ENCODE measurements at regions not wholly inside any gene's neighbourhood (a gene's known extent, or its start where the extent isn't known, plus 50 kb on each side); places are given as distances from the start of the nearest gene placed in this dataset.

DNA sequence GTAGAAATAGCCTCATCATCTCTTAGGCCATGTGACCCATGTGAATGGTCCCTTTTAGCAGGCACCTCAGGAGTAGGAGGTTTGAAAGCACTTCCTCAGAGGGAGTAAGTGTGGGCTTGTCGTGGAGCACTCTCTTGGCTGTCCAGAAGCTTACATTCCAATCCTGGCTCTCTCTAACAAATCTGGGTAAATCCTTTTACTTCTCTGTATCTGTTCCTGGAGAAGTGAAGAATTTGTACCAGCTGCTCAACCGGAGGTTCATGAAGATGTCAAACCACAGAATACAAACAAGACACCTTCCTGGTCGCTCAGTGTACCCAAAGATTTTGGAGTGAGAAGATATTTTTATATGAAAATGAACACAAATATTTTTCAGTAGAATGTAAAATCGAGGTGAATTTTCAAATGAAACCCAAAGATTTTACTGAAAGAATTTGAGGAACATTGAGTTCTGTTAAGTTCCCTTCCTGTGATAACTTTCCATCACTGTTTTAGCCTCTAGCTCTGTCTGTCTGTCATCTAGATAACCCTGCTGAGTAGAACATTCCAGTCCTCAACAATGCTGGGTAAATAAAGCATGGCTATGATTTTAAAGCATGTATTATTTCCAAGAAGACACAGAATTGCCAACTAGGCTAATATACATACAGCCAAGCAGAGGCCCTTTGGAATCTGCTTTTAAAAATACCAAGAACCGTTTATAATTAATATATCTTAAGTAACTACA lies 263.9 kb upstream of the RGS6 start:
- no peak for DNase-seq
- no peaks in the 10 kb centered on the region for H3K9me3 ChIP-seq (ENCODE audit: control insufficient read depth, low read depth, low read length)
- no peak overlapping the region for H3K27ac Mint-ChIP-seq
- no peaks in the 10 kb centered on the region for H3K23me2 ChIP-seq (ENCODE audit: insufficient read length, low read depth, low read length, poor library complexity, severe bottlenecking)
- no peak overlapping the region for H3K18ac ChIP-seq (ENCODE audit: insufficient read length, low read depth, low read length)
- no peak overlapping the region for H3K56ac ChIP-seq (ENCODE audit: insufficient read length, low read depth, low read length)
- no peak overlapping the region for H3K27ac ChIP-seq (ENCODE audit: insufficient read length, low read depth, low read length)
- TF ChIP-seq, protein P1, sequence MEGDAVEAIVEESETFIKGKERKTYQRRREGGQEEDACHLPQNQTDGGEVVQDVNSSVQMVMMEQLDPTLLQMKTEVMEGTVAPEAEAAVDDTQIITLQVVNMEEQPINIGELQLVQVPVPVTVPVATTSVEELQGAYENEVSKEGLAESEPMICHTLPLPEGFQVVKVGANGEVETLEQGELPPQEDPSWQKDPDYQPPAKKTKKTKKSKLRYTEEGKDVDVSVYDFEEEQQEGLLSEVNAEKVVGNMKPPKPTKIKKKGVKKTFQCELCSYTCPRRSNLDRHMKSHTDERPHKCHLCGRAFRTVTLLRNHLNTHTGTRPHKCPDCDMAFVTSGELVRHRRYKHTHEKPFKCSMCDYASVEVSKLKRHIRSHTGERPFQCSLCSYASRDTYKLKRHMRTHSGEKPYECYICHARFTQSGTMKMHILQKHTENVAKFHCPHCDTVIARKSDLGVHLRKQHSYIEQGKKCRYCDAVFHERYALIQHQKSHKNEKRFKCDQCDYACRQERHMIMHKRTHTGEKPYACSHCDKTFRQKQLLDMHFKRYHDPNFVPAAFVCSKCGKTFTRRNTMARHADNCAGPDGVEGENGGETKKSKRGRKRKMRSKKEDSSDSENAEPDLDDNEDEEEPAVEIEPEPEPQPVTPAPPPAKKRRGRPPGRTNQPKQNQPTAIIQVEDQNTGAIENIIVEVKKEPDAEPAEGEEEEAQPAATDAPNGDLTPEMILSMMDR (conservative IDR thresholded peaks at IDR 0.05) = no peak
- H4K91ac ChIP-seq (ENCODE audit: insufficient read length, low read depth, low read length) = no peak overlapping the region
- peaks cover 4 to 7% of the 10 kb centered on the region in 2 experiments; a peak in 2 of 4 replicates for H3K4me1 Mint-ChIP-seq
- H3K79me1 ChIP-seq (ENCODE audit: insufficient read depth, low read depth, low read length, poor library complexity, severe bottlenecking) = no peaks in the 10 kb centered on the region
- no peak overlapping the region for H2BK12ac ChIP-seq (ENCODE audit: insufficient read length, low read depth, low read length)
- no peaks in the 10 kb centered on the region for H3K27me3 ChIP-seq (ENCODE audit: insufficient read depth, low read length)
- H3K27me3 Mint-ChIP-seq (ENCODE audit: low read depth) = no peaks in the 10 kb centered on the region
- H4K8ac ChIP-seq (replicated peaks; ENCODE audit: insufficient read length, low read depth, low read length) = no peak overlapping the region
- H3K9ac ChIP-seq (ENCODE audit: extremely low read depth, insufficient read length, low read length) = no peak overlapping the region
- H3K36me3 Mint-ChIP-seq (ENCODE audit: insufficient read depth in 1 of 3, low read depth in 3 of 3) = peaks cover 18 to 36% (median 32%) of the 10 kb centered on the region in 3 experiments; a peak in 6 of 7 replicates
- H2BK120ac ChIP-seq (ENCODE audit: low read depth, low read length, poor library complexity, severe bottlenecking) = no peak overlapping the region
- H3K4me1 ChIP-seq (ENCODE audit: insufficient read depth, low read length) = no peaks in the 10 kb centered on the region
- no peak overlapping the region for H3K23ac ChIP-seq (ENCODE audit: insufficient read length, low read depth, low read length)
- H3K9me3 Mint-ChIP-seq = no peaks in the 10 kb centered on the region
- no peak overlapping the region for H2BK5ac ChIP-seq (ENCODE audit: insufficient read length, low read length)
- no peak overlapping the region for H4K5ac ChIP-seq (ENCODE audit: insufficient read length, low read depth, low read length)
- no peak overlapping the region for H2AFZ ChIP-seq (ENCODE audit: low read length)
- H3T11ph ChIP-seq (ENCODE audit: low read length) = no peak overlapping the region
- WGBS (ENCODE audit: extremely low coverage, insufficient read length, low lambda C conversion rate) = no CpG with 5 or more reads among the region's 5 CpGs
- H4K20me1 ChIP-seq (ENCODE audit: control insufficient read depth, insufficient read depth, insufficient read length) = no peaks in the 10 kb centered on the region
- no peak overlapping the region for H2BK15ac ChIP-seq (ENCODE audit: low read depth, low read length)
- H2AK5ac ChIP-seq (ENCODE audit: insufficient read length, low read length) = no peak overlapping the region
- no peak overlapping the region for H3K14ac ChIP-seq (ENCODE audit: insufficient read depth, low read length)
- H3K4ac ChIP-seq (ENCODE audit: low read depth, low read length) = no peak overlapping the region
- H3K79me2 ChIP-seq (ENCODE audit: insufficient read depth, low read length) = no peaks in the 10 kb centered on the region
- H3K4me2 ChIP-seq (ENCODE audit: insufficient read depth, insufficient read length, low read length) = no peak overlapping the region
- no peak overlapping the region for H3K4me3 Mint-ChIP-seq
- H2BK20ac ChIP-seq (ENCODE audit: low read depth, low read length, poor library complexity, severe bottlenecking) = no peak overlapping the region
